Liver (tissue), 8 donors: ENCODE measurements at regions not wholly inside any gene's neighbourhood (a gene's known extent, or its start where the extent isn't known, plus 50 kb on each side); places are given as distances from the start of the nearest gene placed in this dataset.

ENCODE experiments used
- DNase-seq: peaks from one replicate; pipeline ENCODE4 v3.0.0-alpha.2; 2017; ENCODE audit warnings: low spot score
- H3K27ac ChIP-seq, 2 donors: one replicate each; pipeline ENCODE4 v1.7.0; 2013; ENCODE audit warnings: inconsistent platforms in 2 of 2, low read length in 2 of 2, control low read depth in 1 of 2, low read depth in 1 of 2, mild to moderate bottlenecking in 1 of 2
- H3K27me3 ChIP-seq, 4 donors: one replicate each; pipeline versions ENCODE4 v1.6.1 to v1.7.0; 2013; ENCODE audit warnings: low read length in 3 of 4, inconsistent platforms in 1 of 4, mild to moderate bottlenecking in 1 of 4, moderate library complexity in 1 of 4; ENCODE audit not compliant: control insufficient read depth in 4 of 4, insufficient read depth in 4 of 4
- H3K36me3 ChIP-seq, 4 donors: one replicate each; pipeline versions ENCODE4 v1.6.1 to v1.7.0; 2013; ENCODE audit warnings: low read length in 3 of 4, mild to moderate bottlenecking in 3 of 4, low read depth in 1 of 4, moderate library complexity in 1 of 4; ENCODE audit not compliant: control insufficient read depth in 4 of 4, insufficient read depth in 3 of 4
- H3K4me1 ChIP-seq, 4 donors: one replicate each; pipeline versions ENCODE4 v1.6.1 to v1.7.0; 2013; ENCODE audit warnings: low read length in 3 of 4, mild to moderate bottlenecking in 3 of 4, moderate library complexity in 1 of 4; ENCODE audit not compliant: control insufficient read depth in 4 of 4, insufficient read depth in 4 of 4
- H3K4me3 ChIP-seq, 3 donors: one replicate each; pipeline versions ENCODE4 v1.6.1 to v1.7.0; 2013; ENCODE audit warnings: low read length in 3 of 3, control low read depth in 1 of 3, low read depth in 1 of 3, mild to moderate bottlenecking in 1 of 3
- H3K9ac ChIP-seq, 2 donors: one replicate each; pipeline ENCODE4 v1.7.0; 2013; ENCODE audit warnings: low read length in 2 of 2, mild to moderate bottlenecking in 2 of 2, moderate library complexity in 2 of 2, control low read depth in 1 of 2, low read depth in 1 of 2
- H3K9me3 ChIP-seq, 4 donors: one replicate each; pipeline versions ENCODE4 v1.6.1 to v1.7.0; 2013; ENCODE audit warnings: low read length in 3 of 4; ENCODE audit not compliant: control insufficient read depth in 4 of 4
- CTCF ChIP-seq: fragments of 150-350 bp; IDR thresholded peaks from 2 replicates; pipeline ENCODE4 v1.5.1; 2017; ENCODE audit warnings: improper control_type of control experiment, low read depth, low read length; ENCODE audit not compliant: missing input control
- EGR1 ChIP-seq, 2 donors: IDR thresholded peaks; 2 replicates each; pipeline ENCODE4 v1.6.1; 2016 to 2018; ENCODE audit warnings: antibody characterized with exemption in 2 of 2, low read depth in 2 of 2
- FOXA1 ChIP-seq: IDR thresholded peaks from 2 replicates; pipeline ENCODE4 v1.6.1; 2016; ENCODE audit warnings: antibody characterized with exemption
- FOXA2 ChIP-seq: IDR thresholded peaks from 2 replicates; pipeline ENCODE4 v1.6.1; 2016; ENCODE audit warnings: antibody characterized with exemption
- HNF4A ChIP-seq, 2 donors: conservative IDR thresholded peaks; 2 replicates each; pipeline ENCODE4 v1.6.1; 2016; ENCODE audit warnings: antibody characterized with exemption in 2 of 2, mild to moderate bottlenecking in 2 of 2
- HNF4G ChIP-seq: IDR thresholded peaks from 2 replicates; pipeline ENCODE4 v1.6.1; 2016; ENCODE audit warnings: antibody characterized with exemption
- NR2F2 ChIP-seq: IDR thresholded peaks from 2 replicates; pipeline ENCODE4 v1.6.1; 2016; ENCODE audit warnings: antibody characterized with exemption
- RAD21 ChIP-seq, 2 donors: IDR thresholded peaks; 2 replicates each; pipeline ENCODE4 v1.6.1; 2016; ENCODE audit warnings: antibody characterized with exemption in 2 of 2, mild to moderate bottlenecking in 2 of 2
- REST ChIP-seq: IDR thresholded peaks from 2 replicates; pipeline ENCODE4 v1.6.1; 2016; ENCODE audit warnings: antibody characterized with exemption, mild to moderate bottlenecking
- SP1 ChIP-seq: IDR thresholded peaks from 2 replicates; pipeline ENCODE4 v1.6.1; 2018; ENCODE audit warnings: antibody characterized with exemption, mild to moderate bottlenecking
- TAF1 ChIP-seq: conservative IDR thresholded peaks from 2 replicates; pipeline ENCODE4 v1.6.1; 2016; ENCODE audit warnings: antibody characterized with exemption, mild to moderate bottlenecking
- YY1 ChIP-seq: IDR thresholded peaks from 2 replicates; pipeline ENCODE4 v1.6.1; 2016; ENCODE audit warnings: antibody characterized with exemption, mild to moderate bottlenecking
- WGBS: extraction: QIAGEN DNeasy Blood & Tissue Kit; methylation state at CpG from one replicate; pipeline ENCODE4 v1.1.7; 2013; 5-methylcytosine and 5-hydroxymethylcytosine counted together
- TF ChIP-seq, protein P1 (sequence below): IDR thresholded peaks from 2 replicates; pipeline ENCODE4 v1.6.1; 2016; ENCODE audit warnings: antibody characterized with exemption
- TF ChIP-seq, protein P2 (sequence below): IDR thresholded peaks from 2 replicates; pipeline ENCODE4 v1.6.1; 2016; ENCODE audit warnings: antibody characterized with exemption
- donor health status: healthy.
- donor health status: healthy.
- donor health status: healthy.
- donor health status: healthy.
- donor health status: healthy.

DNA sequence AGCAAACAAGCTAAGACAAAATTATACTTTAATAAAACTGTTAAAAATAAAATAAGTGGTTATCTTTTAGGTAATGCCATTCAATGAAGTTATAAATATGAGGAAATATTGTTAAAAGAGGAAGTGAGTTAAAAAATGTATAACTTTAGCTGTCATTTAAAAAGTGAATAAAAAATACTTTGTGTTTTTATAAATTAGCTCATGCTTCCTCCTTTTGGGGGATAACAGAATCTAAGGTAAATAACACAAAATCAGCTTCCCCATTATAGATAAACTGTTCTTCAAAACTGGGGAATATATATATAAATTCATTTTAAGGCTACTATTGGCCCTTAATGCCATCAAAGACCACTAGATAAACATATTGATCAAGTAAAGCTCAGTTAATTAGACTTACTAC is 113.7 kb upstream of the AADACL2 start:
- H3K4me3 ChIP-seq = no peak overlapping the region
- no peak for DNase-seq
- TF ChIP-seq HNF4A (conservative IDR thresholded peaks at IDR 0.05) (no peak), TAF1 (no peak), FOXA2 (no peak), CTCF (no peak), RAD21 (IDR thresholded peaks at IDR 0.05) (no peak), HNF4G (no peak), EGR1 (IDR thresholded peaks at IDR 0.05; ENCODE audit: low read depth in 2 of 2) (no peak), REST (no peak), SP1 (no peak), NR2F2 (no peak), YY1 (no peak)
- TF ChIP-seq, protein P1, sequence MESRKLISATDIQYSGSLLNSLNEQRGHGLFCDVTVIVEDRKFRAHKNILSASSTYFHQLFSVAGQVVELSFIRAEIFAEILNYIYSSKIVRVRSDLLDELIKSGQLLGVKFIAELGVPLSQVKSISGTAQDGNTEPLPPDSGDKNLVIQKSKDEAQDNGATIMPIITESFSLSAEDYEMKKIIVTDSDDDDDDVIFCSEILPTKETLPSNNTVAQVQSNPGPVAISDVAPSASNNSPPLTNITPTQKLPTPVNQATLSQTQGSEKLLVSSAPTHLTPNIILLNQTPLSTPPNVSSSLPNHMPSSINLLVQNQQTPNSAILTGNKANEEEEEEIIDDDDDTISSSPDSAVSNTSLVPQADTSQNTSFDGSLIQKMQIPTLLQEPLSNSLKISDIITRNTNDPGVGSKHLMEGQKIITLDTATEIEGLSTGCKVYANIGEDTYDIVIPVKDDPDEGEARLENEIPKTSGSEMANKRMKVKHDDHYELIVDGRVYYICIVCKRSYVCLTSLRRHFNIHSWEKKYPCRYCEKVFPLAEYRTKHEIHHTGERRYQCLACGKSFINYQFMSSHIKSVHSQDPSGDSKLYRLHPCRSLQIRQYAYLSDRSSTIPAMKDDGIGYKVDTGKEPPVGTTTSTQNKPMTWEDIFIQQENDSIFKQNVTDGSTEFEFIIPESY = no peak
- TF ChIP-seq, protein P2, sequence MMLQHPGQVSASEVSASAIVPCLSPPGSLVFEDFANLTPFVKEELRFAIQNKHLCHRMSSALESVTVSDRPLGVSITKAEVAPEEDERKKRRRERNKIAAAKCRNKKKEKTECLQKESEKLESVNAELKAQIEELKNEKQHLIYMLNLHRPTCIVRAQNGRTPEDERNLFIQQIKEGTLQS = no peak
- no peak overlapping the region for H3K27ac ChIP-seq
- H3K9me3 ChIP-seq = no peaks in the 10 kb centered on the region
- no peaks in the 10 kb centered on the region for H3K36me3 ChIP-seq
- no peaks in the 10 kb centered on the region for H3K27me3 ChIP-seq
- H3K4me1 ChIP-seq = no peaks in the 10 kb centered on the region
- no peak overlapping the region for H3K9ac ChIP-seq

DNA sequence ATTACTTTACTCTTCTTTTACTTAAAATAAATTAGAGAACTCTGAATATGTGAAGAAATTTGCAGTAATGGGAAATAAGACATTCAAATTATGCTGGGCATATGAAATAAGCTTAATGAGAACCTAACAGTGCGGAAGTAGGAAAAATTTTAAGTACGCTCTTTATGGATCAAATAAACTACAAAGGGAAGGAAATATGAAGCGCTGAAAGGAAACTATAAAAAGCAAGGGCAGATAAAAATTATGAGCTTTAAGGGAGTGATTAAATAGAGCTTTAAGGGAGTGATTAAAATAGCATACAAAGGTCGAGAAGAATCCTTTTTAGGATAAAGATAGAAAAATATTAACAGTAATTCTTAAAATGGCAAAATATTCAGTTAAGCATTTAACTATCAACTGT is 118.3 kb upstream of the AADACL2 start:
- DNase-seq = no peak

More for the DNA sequence above, 118.3 kb upstream of the AADACL2 start:
- TF ChIP-seq FOXA1 (no peak), HNF4A (conservative IDR thresholded peaks at IDR 0.05) (no peak), REST (no peak)
- TF ChIP-seq, protein P2 = no peak
- Histone ChIP-seq H3K9me3 (peaks cover 0 to 4% (median 0%) of the 10 kb centered on the region in 4 donors), H3K27ac (no peak overlapping the region), H3K4me3 (no peak overlapping the region), H3K36me3 (no peaks in the 10 kb centered on the region), H3K9ac (no peak overlapping the region), H3K4me1 (no peaks in the 10 kb centered on the region), H3K27me3 (no peaks in the 10 kb centered on the region)
- WGBS = 73% methylated on average over 4 of the region's 4 CpGs
